Uterus (tissue), 2 donors: ENCODE measurements at regions not wholly inside any gene's neighbourhood (a gene's known extent, or its start where the extent isn't known, plus 50 kb on each side); places are given as distances from the start of the nearest gene placed in this dataset.

Experiments
- POLR2A ChIP-seq, 2 donors: fragments of 450-650 bp; IDR thresholded peaks; one replicate each; pipeline ENCODE4 v1.6.1; 2016; ENCODE audit warnings: antibody characterized with exemption in 2 of 2, mild to moderate bottlenecking in 1 of 2, moderate library complexity in 1 of 2
- TF ChIP-seq, protein P1 (sequence below), 4 experiments: fragments of 200-600 bp in 2 of 4; fragments of 450-650 bp in 2 of 4; sonication (generic) in 2 of 4; IDR thresholded peaks; one replicate each; pipeline ENCODE4 v1.5.1; 2016 to 2019; ENCODE audit warnings: antibody characterized with exemption in 4 of 4, mild to moderate bottlenecking in 2 of 4, moderate library complexity in 1 of 4

DNA sequence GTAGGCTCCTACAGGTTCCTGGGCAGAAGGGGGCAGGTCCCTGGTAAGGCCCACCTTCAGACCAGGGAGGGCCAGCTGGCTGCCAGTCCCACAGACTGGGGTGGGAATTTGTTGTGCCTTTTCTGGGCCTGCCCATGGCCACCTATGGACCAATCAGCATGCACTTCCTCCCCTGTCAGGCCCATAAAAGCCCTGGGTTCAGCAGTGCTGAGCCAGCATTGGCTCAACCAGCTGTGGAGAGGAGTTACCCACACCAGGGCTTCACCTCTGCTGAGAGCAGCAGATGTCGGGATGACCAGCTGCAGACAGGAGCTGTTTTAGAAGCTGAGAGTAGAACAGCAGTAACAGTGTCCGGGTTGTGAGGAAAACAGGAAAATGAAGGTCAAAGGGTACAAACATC is 373.4 kb upstream of the ACO1 start:
- TF ChIP-seq, protein P1, sequence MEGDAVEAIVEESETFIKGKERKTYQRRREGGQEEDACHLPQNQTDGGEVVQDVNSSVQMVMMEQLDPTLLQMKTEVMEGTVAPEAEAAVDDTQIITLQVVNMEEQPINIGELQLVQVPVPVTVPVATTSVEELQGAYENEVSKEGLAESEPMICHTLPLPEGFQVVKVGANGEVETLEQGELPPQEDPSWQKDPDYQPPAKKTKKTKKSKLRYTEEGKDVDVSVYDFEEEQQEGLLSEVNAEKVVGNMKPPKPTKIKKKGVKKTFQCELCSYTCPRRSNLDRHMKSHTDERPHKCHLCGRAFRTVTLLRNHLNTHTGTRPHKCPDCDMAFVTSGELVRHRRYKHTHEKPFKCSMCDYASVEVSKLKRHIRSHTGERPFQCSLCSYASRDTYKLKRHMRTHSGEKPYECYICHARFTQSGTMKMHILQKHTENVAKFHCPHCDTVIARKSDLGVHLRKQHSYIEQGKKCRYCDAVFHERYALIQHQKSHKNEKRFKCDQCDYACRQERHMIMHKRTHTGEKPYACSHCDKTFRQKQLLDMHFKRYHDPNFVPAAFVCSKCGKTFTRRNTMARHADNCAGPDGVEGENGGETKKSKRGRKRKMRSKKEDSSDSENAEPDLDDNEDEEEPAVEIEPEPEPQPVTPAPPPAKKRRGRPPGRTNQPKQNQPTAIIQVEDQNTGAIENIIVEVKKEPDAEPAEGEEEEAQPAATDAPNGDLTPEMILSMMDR (IDR thresholded peaks at IDR 0.05), result no peak
- no peak for TF ChIP-seq POLR2A (IDR thresholded peaks at IDR 0.05)
